Femur (tissue), 1 donor: ENCODE measurements at regions not wholly inside any gene's neighbourhood (a gene's known extent, or its start where the extent isn't known, plus 50 kb on each side); places are given as distances from the start of the nearest gene placed in this dataset.

ENCODE experiments used
- DNase-seq: peaks from one replicate; pipeline ENCODE4 v3.0.0-alpha.2; 2017

DNA sequence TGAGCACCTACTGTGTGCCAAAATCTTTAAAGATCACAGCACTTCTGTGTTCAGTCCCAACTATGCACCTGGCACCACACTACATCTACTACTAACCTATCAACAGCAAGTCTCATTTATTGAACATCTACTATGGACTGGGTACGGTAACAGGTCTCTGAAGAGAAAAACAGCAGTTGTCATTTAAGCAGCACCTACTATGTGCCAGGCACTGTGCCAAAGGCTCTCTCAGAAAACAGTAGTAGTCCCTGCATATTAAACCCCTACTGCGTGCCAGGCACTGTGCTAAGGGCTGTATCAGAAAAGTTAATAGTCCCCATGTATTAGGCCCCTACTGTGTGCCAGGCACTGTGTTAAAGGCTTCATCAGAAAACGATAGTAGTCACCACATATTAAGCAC lies 106.2 kb downstream of the PTPRS start:
- DNase-seq = no peak

DNA sequence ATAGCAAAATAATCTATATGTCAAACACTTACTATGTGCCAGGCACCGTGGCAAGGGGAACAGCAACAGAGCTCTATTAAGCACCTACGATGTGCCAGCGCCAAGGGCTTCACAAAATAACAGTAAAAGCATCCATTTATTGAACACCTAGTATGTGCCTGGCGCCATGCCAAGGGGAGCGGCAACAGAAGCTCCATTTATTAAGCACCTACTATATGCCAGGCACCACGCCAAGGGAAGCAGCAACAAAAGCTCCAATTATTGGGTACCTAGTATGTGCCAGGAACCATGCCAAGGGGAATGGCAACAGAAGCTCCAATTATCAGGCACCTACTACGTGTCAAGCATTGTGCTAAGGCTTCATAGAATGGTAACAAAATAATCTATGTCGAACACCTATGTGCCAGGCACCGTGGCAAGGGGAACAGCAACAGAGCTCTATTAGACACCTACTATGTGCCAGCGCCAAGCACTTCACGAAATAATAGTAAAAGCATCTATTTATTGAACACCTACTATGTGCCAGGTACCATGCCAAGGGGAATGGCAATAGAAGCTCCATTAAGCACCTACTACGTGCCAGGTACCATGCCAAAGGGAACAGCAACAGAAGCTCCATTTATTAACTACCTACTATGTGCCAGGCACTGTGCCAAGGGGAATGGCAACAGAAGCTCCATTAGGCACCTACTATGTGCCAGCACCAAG lies 107.7 kb downstream of the PTPRS start:
- no peak for DNase-seq

DNA sequence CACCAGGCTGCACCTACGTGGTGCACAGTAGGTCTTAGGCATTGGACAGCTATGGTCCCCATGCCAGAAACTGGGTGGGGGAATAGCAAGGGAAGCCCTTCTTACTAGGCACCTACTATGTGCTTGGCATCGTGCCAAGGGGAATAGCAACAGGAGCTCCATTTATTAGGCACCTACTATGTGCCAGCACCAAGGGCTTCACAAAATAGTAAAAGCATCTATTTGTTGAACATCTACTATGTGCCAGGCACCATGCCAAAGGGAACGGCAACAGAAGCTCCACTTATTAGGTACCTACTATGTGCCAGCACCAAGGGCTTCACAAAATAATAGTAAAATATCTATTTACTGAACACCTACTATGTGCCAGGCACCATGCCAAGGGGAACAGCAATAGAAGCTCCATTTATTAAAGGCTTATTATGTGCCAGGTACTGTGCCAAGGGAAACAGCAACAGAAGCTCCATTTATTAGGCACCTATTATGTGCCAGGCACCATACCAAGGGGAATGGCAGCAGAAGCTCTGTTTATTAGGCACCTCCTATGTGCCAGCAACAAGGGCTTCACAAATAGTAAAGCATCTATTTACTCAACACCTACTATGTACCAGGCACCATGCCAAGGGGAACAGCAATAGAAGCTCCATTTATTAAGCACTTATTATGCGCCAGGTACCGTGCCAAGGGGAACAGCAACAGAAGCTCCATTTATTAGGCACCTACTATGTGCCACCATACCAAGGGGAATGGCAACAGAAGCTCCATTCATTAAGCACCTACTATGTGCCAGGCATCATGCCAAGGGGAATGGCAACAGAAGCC lies 108.5 kb downstream of the PTPRS start:
- no peak for DNase-seq

DNA sequence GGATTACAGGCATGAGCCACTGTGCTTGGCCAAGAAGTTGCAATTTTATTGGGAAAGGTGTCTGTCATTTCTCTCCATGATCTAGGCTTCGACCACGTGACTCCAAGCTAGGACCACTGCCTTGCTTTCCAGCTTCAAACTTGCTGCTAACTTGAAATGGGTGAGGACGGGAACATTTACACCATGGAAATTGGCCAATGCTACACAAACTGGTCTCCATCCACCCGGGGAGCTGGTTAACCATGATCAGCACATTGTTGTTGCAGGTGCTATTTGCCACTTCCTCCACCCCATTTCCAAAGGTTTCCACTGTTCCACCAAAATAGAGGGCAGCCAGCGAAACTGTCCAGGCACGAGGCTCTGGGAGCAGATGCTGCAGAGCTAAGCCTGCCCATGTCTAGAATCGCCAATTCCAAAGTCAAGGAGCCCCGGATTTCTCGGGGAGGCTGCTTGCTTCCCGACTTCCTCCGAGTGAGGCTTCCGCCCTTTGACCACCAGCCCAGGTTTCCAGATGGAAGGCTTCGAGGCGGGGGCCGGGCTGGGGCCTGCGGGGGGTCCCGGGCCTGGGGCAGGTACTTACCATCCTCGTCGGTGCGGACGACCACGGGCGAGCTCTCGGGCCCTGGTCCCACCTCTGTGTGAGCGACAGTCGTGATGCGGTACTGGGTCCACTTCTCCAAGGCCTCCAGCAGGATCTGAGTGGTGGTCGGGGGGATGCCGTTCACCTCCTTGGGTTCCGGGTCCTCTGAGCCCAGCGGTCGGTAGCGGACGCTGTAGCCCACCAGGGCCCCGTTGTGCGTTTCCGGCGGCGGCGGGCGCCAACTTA lies 109.7 kb downstream of the PTPRS start:
- no peak for DNase-seq

DNA sequence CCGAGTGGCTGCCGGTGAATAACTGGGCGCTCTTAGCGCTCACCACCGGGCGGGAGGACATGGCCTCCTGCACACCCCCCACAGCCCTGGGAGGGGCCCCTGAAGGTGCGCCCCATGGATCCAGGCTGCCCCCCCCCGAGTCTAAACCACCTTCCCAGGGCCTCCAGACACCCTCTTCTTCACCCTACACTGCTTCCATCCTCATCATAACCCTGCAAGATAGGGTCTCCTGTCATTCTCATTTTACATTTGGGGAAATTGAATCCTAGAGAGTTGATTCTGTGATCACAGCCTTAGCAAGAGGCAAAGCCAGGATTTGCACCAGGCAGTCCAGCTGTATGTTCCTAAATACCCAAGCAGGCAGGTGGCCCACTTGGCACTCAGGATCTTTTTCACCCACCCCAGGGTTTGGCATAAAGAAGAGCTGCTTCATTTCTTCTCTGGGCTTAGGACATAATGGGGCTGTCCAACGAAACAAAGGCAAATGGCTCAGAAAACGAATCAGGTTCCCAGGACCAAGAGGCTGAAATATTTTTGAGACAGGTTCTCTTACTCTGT lies 110.8 kb downstream of the PTPRS start:
- DNase-seq = no peak

DNA sequence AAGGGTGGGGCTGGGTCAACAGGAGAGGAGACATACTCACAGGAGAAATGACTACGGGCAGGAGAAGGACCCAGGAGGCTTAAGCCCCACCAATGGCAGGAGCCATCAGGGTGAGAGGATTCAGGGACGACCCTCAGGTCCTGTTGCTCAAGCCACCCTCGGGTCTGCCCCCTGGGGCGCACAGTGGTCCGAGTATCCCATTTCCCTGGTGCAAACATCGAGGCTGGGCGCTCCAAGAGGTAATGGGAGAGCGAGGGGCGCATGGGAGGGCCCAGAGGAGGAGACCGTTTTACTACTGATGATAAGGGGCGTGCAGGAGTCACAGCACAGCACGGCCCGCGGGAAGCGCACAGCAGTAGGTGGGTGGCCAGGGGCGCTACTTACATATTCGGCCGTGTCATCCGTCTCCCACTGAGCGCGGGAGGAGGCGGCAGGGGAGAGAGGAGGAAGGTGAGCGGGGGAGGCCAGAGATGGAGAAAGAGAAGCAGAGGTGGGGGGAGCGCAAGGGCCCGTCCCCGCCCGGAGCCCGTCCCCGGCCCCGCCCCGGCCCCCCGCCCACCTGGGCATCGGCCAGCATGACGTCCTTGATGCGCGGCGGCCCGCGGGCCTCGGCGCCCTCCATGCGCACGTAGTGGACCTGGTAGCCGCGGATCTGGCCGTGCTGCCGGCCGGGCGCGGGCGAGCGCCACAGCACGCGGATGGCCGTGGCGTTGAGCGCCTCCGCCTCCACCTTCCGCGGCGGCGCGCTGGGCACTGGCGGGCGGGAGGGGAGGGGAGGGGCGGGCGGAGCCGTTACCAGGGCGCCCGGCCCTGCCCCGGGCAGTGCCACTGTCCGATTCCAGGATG lies 111.5 kb downstream of the PTPRS start:
- DNase-seq = no peak

DNA sequence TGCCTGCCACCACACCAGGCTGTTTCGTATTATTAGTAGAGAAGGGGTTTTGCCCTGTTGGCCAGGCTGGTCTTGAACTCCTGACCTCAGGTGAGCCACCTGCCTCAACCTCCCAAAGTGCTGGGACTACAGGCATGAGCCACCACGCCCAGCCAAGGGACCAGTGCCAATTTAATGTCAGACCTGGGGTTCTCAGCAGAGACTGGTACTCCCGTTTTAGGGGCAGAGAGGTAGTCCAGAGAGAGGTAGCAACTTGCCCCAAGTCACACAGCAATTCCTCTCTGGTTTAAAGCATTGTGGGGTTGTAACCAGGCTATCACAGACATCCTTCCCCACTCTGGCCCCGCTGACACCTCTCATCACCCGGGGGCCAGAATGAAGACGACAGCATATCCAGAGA lies 112.1 kb downstream of the PTPRS start:
- DNase-seq = no peak

DNA sequence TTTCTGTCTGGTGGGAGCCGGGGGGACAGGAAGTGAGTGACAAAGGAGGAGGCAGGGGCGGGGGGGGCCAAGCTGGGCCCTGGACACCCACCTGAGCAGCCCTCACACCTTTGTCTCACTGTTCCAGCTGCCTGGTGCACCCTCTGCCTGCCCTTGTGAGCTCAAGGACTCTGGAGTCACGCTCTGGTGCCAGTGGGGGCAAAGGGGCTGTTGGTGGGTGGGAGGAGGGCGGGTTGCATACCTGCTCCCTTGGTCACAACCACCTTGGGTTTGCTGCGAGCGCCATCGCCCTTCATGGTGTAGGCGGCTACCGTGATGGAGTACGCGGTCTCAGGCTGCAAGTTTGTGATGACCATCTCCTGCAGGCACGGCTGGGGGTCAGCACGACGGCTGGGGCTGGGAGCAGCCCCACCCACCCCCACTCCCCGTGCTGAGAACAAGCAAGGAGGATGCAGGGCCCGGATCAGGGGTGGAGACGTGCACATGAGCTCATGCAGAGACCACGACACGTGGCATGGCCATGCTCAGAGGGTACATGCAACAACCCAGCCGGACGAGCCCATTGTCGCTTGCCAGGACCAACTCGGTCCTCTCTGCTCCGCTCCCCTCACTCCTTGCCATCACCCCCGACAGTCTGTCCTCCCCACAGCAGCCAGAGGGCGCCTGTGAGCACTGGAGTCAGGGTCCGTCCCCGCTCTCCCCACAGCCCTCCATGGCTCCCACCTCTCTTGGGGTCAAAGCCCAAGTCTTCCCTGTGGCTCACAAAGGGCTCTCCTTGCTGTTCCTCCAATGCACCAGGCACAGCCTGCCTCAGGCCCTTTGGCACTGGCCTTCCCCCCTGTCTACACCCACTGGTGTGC lies 114.9 kb downstream of the PTPRS start:
- no peak for DNase-seq

DNA sequence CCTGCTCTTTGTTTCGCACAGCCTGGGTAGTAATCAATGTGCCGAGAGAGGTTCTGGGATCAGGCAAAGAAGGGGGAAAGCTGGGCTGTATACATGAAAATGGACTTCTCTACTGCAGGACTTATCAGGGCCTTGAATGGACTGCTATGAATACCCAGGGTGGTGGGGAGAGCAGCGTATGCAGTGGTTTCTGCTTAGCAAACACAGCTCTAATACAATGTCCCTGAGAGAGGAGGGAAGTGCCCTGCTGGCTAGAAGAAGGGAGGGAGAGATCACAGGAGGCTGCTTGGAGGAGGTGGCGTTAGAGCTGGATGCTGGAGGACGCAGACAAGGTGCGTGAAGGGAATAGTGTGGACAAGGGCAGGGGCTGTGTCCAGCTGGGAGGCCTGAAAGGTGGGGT lies 116.1 kb downstream of the PTPRS start:
- DNase-seq = no peak

DNA sequence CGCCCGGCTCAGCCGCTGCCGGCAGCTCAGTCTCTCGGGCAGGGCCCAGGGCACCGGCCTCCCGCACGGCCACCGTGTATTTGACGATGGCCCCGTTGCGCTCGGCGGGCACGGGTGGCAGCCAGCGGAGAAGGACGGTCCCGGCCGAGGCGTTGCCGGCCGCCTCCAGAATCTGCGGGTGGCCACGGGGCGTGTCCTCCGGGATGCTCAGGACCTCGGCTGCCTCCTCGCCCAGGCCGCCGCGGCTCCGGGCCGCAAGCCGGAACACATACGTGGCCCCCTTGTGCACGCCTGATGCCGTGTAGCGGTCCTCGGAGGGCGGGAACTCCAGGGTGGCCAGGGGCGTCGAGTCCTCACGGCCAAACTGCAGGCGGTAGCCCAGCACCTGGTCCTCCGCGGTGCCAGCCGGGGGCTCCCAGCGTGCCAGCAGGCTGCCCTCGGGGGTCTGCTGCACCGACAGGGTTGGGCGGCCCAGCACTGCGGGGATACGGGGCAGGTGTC lies 117.7 kb downstream of the PTPRS start:
- DNase-seq = no peak

DNA sequence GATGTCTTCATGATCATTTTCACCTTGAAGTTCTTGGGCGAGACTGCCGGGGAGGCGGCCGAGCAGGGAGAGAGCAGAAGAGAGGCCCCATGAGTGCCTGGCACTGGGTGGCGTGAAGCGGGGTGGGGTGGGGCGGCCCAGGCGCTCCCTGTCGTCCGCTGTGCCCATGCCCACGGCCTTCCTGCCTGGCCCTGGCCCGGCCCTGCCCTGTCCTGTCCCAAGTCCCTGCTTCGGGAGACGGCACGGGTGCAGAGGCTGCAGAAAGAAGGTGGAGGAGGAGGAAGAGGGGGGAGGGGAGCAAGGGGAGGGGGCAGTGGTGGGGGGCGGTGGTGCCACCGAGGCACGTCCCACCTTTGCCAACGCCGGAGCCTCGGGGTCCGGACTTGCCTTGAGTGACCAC lies 118.4 kb downstream of the PTPRS start:
- no peak for DNase-seq

DNA sequence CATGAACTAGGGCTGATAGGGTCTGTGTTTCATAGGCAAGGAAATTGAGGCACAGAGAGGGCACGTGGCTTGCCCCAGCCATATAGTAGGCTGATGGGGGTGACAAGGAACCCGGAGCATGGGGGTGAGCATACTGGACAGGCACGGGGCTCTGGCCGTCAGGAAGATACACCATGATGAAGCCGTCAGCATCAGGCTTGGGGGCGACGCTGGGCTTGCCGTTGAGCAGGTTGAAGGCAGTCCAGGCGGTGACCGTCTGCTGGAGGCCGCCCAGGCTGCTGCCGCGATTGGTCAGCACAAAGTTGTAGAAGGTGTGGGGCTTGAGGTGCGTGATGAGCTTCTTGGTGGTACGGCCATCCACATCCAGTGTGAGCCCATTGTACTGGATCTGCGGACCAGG lies 119.7 kb downstream of the PTPRS start:
- no peak for DNase-seq

DNA sequence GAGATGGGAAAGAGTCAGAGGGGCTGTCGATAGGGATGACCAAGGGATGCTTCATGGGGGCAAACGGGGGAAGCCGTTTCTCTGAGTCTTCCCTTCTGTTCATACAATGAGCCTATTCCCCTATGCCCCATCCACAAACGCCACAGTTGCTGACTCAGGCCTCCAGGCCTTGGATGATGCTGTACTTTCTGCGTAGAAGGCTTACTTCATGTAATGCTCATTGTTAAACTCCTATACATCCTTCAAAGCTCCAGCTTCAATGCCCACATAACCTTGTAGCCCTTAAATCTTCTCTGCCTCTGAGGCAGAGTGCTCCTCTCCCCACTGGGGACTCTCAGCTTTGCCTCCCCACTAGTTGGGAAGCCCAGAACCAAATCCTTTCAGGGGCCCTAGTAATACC lies 120.3 kb downstream of the PTPRS start:
- DNase-seq = no peak

DNA sequence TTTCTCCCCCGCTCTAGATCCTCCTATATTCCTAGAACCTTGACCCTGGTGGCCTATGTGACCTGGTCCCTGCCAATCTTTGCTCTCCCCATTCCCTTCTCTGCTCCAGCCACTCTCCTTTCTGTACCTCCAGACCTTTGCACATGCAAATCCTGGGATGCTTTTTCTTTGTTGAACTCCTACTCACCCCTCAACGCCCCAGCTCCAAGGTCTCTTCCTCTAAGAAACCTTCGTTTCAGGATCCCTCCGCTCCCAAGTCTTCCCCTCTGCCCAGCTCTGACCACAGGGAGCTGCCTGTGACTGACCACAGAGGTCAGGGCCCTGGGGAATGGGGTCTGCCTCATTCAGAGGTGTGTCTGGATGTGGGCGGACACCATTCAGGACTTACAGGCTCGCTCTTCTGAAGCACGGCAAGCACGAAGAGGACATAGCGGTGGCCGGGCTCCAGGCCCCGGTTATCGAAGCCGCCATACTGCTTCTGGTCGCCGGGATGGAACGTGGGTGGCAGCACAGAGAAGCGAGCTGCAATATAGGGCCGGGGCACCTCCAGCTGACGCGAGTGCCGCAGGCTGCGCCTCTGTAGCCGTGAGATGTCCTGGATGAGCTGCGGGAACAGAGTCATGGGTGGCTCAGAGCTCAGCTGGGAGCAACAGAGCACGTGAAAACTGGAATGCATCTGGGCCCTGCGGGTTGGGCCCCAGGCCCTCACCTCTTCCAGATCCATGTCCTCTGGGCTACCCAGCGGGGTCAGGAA lies 120.9 kb downstream of the PTPRS start:
- no peak for DNase-seq

DNA sequence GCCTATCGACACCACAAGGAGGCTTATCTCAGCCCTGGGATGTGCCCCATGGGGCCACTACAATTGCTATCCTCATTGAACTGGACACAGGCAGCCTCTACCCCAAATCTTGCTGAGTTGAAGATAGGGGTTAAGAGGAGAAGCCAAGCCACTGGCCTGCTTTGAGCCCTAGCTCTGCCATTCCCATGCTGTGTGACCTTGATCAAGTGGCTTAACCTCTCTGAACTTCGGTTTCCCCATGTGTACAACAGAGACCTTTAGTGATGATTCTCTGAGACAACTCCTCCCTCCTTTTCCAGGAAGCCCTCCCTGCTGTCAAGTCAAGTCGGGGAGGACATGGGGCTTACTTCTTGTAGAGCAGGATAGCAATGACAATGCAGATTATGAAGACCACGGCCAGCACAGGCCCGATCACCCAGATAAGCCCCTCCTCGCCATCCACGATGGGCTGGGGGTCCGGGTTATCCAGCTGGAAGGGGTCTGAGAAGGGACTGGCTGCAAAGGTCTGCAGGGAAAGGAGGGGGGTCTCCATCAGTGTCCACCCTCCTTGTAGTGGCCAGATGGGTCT lies 121.6 kb downstream of the PTPRS start:
- DNase-seq = no peak

DNA sequence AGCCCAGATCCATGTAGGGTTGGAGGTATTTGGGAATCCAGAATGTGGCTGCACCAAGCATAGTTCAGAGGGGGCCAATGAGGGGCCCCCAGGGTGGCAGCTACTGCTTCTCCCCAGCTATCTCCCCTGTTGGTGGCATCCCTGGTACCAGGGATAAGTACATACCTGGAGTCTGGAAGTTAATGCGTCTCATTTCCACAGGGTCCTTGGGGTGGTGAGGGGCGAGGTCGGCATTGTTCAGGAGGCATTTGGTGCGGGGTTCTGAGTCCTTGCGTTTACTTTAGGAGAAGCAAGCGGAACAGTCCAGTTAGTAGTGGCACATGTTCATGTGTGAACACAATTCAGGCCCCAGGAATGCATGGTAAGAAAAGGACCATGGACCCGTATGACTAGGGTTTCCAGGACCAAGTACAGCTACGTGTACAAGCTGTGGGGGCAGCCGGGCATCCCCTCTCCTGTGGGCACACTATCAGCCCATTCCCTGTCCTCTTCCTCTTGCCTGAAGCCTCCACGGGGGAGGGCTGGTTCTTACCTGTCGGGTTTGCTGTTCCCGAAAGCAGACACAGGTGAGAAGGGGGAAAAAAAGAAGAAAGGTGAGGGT lies 122.3 kb downstream of the PTPRS start:
- DNase-seq = no peak

DNA sequence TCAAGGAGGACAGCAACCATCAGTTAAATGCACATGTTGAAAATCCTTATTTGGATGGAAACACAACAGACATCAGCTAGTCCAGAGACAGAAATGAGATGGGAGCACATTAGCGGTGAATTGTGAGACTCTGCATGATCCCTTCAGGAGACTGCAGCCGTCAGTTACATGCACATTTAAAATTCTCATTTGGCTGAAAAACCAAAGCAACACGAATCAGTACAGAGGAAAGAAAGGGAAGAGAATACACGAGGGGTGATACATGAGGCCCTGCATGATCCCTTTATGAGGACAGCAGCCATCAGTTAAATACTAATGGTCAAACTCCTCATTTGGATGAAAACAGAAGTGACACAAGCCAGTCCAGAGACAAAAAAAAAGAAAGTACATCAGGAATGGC lies 123.4 kb downstream of the PTPRS start:
- no peak for DNase-seq

DNA sequence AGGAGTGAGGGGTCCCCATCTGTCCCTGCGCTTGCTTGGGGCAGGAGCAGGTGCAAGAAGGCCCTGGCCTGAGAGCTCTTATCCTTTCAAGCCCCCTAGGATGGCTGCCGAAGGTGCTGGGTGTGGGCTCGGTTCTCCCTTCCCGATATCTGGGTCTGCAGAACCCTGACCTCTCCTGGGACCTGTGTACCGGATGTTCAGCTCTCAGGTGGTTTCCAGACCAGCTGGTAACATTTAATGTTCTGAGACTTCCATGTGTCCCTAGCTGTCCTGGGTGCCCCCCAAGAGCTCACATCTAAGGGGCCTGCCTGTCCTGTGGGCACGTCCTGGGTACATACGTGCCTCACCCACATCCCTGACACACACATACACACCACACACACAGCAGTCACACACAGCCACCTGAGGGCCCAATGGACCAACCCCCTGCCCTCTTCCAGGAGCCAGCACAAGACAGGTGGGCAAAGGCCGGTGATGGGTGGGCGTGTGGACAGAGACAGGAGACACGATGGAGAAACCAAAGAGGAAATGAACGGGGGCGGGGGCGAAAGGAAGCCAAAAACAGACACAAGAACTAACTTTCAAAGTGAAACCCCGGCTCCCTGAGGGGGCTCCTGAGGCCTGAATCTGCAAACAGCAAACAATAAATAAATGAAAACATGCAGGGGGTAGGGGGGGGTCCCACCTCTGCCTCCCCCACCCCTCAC lies 124.3 kb downstream of the PTPRS start:
- no peak for DNase-seq

DNA sequence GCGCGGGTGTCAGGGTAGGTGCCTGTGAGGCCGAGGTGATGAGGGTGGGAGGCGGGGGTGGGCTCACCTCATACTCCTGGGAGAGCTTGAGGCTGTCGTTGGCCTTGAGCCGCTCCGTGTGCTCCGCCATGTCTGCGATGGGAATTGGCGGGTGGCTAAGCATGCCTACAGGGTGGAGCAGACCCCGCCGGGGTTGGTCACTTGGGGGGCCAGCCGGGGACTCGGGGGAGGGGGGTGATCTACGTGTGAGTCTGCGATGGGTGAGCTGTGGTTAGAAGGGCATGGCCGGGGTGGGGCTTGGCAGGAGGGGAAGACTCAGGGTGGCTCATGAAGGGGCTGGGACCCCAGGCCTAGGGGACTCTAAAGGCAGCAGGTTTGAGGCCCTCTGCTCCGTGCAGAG lies 125.2 kb downstream of the PTPRS start:
- DNase-seq = no peak
